Germinal center (tissue), 1 donor: ENCODE measurements at regions not wholly inside any gene's neighbourhood (a gene's known extent, or its start where the extent isn't known, plus 50 kb on each side); places are given as distances from the start of the nearest gene placed in this dataset.
"Not testable (repeated sequence)": the region's sequence is repeated elsewhere in the genome, so short reads cannot be mapped to it uniquely, and the experiment has no call there.

Experiments used
- DNase-seq: peaks from one replicate; pipeline ENCODE4 v3.0.0; 2012; ENCODE audit warnings: mixed read lengths, low spot score

GRCh38 chr3:110813541-110813940, 258.1 kb upstream of the NECTIN3 start:
- DNase-seq = no peak

- no peak for DNase-seq
These were observed 257.2 kb upstream of the NECTIN3 start for GRCh38 chr3:110814170-110815007.

GRCh38 chr3:110815008-110815583, 256.5 kb upstream of the NECTIN3 start:
- no peak for DNase-seq

DNA sequence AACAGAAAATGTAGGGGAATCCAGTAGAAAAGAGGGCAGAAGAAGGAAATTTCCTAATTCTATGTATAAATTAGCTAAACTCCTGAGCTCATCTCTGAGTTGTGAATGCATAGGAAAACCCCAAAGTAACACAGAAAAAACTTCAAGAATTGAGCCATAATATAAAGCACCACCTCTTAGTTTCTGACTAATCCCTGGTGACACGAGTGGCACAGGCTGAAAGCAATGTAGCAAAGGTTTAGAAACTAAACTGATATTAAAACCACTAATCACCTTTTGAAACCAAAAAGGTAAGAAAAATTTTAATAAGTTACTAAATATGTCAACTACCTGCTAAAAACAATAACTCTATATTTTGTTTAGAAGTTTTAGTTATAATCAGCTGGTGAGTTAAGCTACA, 255.6 kb upstream of the NECTIN3 start:
- no peak for DNase-seq

- DNase-seq = no peak
These were observed 250.0 kb upstream of the NECTIN3 start for GRCh38 chr3:110821586-110821985.

GRCh38 chr3:110822971-110823370, 248.6 kb upstream of the NECTIN3 start:
- no peak for DNase-seq

GRCh38 chr3:110846971-110847370, 224.6 kb upstream of the NECTIN3 start:
- DNase-seq = no peak

GRCh38 chr3:110849064-110849463, 222.6 kb upstream of the NECTIN3 start:
- DNase-seq = no peak

DNA sequence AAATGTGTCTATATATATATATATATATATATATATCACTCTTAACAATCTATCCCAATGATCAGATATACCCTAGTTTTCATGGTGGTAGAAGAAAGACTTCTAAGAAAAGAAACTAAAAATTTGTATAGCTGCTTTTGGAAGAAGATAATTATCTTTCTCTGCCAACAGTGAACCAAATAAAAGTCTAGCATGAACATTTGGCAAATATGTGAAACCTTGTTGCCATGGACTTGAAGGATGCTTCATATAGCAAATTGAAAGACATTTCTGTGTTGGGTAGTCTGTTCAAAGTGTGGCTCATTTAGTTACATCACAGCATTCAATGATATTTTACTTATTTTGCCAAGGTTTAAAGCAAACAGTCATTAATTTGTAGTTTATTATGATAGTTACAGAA, 219.9 kb upstream of the NECTIN3 start:
- DNase-seq = no peak

GRCh38 chr3:110855207-110855606, 216.4 kb upstream of the NECTIN3 start:
- DNase-seq = no peak

DNA sequence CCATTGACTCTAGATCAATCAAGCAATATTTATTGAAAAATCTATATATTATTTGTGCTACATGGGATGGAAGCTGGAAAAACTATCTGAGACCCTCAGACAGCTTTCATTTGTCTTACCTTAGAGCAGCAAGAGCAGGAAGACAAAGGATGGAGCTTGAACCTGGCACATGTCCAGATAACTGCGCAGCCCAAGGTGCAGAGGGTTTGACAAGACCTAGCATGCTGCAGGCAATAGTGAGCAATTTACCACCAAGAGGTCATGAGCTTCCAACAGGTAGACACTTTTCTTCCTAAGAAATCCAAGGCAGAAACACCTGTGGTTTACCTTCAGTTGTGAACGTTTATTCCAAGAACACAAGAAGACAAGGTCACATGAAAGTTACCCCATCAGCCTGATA, 214.7 kb upstream of the NECTIN3 start:
- DNase-seq = no peak

DNA sequence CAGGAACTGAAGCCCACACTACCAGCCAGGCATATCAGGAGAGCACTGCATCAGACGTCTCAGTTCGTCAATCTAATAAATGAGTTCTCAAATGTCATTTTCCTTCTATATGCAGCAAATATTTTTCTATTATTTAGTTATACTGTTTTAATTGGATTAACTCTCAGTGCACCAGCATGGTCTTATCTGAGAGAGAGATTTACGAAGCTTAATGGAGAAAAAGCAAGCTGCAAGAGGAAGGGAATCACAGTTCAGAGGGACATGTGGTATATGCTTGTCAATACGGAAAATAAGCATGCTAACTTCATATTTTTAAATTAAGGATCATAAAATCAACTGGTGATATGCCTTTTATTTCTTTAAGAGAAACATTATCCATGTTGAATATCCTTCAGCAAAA, 213.1 kb upstream of the NECTIN3 start:
- no peak for DNase-seq

DNA sequence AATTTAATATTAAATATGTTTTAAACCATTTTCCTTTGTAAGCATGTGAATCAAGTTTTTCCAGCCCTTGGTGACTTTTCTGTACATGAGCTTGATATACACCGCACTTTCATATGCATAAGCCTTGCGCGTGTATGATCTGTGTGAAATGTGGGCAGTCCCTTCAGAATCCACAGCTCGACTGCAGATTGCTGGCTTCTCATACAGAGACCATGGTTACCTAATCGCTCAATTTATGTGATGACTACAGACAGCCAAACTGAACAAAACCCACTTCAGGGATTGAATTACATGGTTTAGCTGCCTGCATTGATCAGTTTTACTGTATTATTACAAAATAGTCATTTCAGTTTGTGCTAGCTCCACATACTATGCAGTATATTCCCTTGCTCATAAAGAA, 212.3 kb upstream of the NECTIN3 start:
- DNase-seq = no peak

GRCh38 chr3:110859993-110860392, 211.6 kb upstream of the NECTIN3 start:
- no peak for DNase-seq

GRCh38 chr3:110865934-110866333, 205.7 kb upstream of the NECTIN3 start:
- DNase-seq = no peak

GRCh38 chr3:110868106-110868505, 203.5 kb upstream of the NECTIN3 start:
- DNase-seq = no peak

DNA sequence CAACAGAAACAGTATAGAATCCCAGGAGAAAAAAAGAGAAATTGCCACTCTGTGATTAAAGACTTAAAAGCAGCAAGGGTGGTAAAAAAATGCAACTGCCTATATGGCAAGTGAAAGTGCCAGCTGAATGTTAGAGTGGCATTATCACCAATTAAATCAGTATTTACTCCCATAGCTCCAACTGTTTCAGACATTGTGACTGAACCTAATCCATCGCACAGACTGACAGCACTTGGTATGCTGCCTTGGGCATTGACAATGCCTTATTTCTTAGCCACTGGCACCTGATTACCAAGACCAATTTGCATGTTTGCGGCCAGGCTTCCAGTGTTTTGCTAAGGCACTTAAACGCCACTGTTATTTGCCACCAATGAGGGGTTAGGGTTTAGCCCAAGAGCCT, 201.9 kb upstream of the NECTIN3 start:
- no peak for DNase-seq

DNA sequence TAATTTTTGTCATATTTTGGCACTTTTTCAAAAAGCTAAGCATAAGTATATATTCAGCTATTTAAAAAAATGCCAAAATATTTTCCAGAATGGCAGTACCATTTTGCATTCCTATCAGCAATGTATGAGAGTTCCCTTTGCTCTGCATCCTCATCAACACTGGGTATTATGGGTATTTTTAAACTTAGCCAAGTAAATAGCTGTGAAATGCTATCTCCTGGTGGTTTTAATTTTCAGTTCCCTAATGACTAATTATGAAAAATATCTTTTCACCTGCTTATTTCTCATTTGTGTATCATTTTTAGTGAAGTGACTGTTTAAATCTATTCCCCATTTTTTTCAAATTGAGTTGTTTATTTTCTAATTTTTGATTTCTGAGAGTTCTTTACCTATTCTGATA, 199.7 kb upstream of the NECTIN3 start:
- no peak for DNase-seq

DNA sequence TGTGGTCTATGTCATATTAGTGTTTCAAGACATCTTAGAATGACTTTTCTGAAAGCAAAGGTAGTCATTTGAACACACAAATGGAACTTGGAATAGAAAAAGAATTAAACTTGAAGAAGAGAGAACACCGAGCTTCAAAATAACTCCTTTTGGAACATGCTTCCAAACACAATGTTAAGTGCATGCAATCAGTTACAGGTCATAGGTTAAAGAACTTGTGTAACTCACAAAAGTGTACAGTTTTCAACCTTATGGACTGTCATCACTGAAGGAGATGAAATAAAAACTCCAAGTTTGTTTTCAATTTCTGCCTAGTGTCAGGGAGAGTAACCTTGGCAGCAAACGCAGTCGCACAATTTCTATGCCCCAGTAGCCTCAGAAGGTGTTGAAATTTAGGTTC, 192.9 kb upstream of the NECTIN3 start:
- DNase-seq = no peak

DNA sequence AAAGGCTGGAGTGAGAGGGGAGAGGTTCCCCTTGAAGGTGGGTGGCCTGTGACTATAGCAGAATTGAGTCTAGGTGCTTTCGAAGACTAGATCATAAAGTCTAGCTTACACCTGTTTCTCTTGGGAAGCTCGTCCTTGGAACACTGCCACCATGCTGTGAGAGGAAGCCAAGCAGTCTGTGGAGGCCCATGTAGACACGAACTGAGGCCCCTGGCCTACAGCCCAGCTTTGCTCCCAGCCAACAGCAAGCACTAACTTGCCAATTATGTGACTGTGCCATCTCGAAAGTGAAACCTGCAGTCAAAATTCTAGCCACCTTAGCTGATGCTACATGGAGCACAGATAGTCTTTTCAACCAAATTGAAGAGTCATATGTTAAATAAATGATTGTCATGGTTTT, 190.5 kb upstream of the NECTIN3 start:
- no peak for DNase-seq

GRCh38 chr3:110886222-110886893, 185.3 kb upstream of the NECTIN3 start:
- no peak for DNase-seq

DNA sequence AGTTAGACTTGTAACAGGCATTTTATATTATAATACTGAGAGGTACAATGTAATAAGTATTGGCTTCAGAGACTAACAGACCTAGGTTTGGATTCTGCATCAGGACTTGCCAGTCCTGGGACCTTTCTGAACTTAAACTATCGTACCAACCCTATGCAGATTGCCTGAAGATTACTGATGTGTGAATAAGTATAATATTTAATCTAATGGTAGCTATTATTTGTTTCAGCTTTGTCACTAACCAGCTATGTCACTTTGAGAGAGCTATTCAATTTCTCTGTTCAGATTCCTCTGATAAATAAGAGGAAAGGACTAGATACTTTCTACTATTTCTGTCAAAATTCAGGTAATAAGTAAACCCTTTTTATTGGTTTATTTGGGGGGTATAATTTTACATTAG, 184.4 kb upstream of the NECTIN3 start:
- no peak for DNase-seq

GRCh38 chr3:110888625-110889375, 182.8 kb upstream of the NECTIN3 start:
- DNase-seq = not testable (repeated sequence)
